ENCODE measurements at regions not wholly inside any gene's neighbourhood (a gene's known extent, or its start where the extent isn't known, plus 50 kb on each side); places are given as distances from the start of the nearest gene placed in this dataset.

DNA sequence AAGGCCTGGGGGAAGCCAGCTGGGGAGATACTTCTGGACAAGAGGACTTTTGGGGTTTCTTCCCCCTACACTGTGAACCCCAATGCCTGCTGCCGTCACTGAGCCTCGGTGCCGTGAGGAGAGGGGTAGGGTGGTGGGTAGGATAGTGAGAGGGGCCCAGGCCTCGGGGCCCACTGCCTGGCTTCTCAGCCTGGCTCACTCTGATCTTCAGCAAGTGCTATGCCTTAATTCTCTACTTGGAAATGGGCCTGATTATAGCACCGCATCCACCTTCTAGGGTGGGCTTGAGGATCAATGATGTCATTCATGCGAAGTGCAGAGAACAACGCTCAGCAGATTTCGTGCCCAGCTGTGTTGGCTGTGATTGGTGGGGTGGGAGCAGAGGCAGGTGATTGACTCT is 76.7 kb upstream of the NECTIN1 start:
- Histone ChIP-seq H3K36me3 (ENCODE audit: control insufficient read depth in 4 of 4, insufficient read depth in 3 of 4, low read depth in 1 of 4, low read length in 3 of 4) (no peaks in the 10 kb centered on the region), H3K27ac (ENCODE audit: low read depth in 1 of 2, low read length in 2 of 2) (no peak overlapping the region), H3K9ac (ENCODE audit: low read depth in 1 of 2, low read length in 2 of 2) (no peak overlapping the region), H3K4me3 (ENCODE audit: low read depth in 1 of 3, low read length in 3 of 3) (no peak overlapping the region), H3K4me1 (ENCODE audit: control insufficient read depth in 4 of 4, insufficient read depth in 4 of 4, low read length in 3 of 4) (no peaks in the 10 kb centered on the region), H3K9me3 (ENCODE audit: control insufficient read depth in 4 of 4, low read length in 3 of 4) (no peaks in the 10 kb centered on the region), H3K27me3 (ENCODE audit: control insufficient read depth in 4 of 4, insufficient read depth in 4 of 4, low read length in 3 of 4) (no peaks in the 10 kb centered on the region)
- TF ChIP-seq HNF4A (conservative IDR thresholded peaks at IDR 0.05) (no peak), JUND (IDR thresholded peaks at IDR 0.05) (no peak), GABPA (IDR thresholded peaks at IDR 0.05 in 1 of 2, conservative IDR thresholded peaks at IDR 0.05 in 1 of 2) (no peak), FOXA1 (IDR thresholded peaks at IDR 0.05) (no peak), EGR1 (IDR thresholded peaks at IDR 0.05; ENCODE audit: low read depth in 2 of 2) (no peak)
- DNase-seq (ENCODE audit: low spot score): no peak
- 93% methylated on average over 8 of the region's 8 CpGs for WGBS

- 92% methylated on average over 5 of the region's 5 CpGs for WGBS
- Histone ChIP-seq H3K27ac (ENCODE audit: low read depth in 1 of 2, low read length in 2 of 2) (no peak overlapping the region), H3K9ac (ENCODE audit: low read depth in 1 of 2, low read length in 2 of 2) (no peak overlapping the region), H3K36me3 (ENCODE audit: control insufficient read depth in 4 of 4, insufficient read depth in 3 of 4, low read depth in 1 of 4, low read length in 3 of 4) (no peaks in the 10 kb centered on the region), H3K27me3 (ENCODE audit: control insufficient read depth in 4 of 4, insufficient read depth in 4 of 4, low read length in 3 of 4) (no peaks in the 10 kb centered on the region), H3K4me1 (ENCODE audit: control insufficient read depth in 4 of 4, insufficient read depth in 4 of 4, low read length in 3 of 4) (no peaks in the 10 kb centered on the region), H3K9me3 (ENCODE audit: control insufficient read depth in 4 of 4, low read length in 3 of 4) (no peaks in the 10 kb centered on the region), H3K4me3 (ENCODE audit: low read depth in 1 of 3, low read length in 3 of 3) (no peak overlapping the region)
- no peak for TF ChIP-seq SP1 (IDR thresholded peaks at IDR 0.05)
- no peak for TF ChIP-seq EGR1 (IDR thresholded peaks at IDR 0.05; ENCODE audit: low read depth in 2 of 2)
- DNase-seq (ENCODE audit: low spot score): no peak
Observed at GRCh38 chr11:119804698-119805097, 75.7 kb upstream of the NECTIN1 start.

- DNase-seq (ENCODE audit: low spot score): no peak
- Histone ChIP-seq H3K27me3 (ENCODE audit: control insufficient read depth in 4 of 4, insufficient read depth in 4 of 4, low read length in 3 of 4) (no peaks in the 10 kb centered on the region), H3K4me1 (ENCODE audit: control insufficient read depth in 4 of 4, insufficient read depth in 4 of 4, low read length in 3 of 4) (no peaks in the 10 kb centered on the region), H3K4me3 (ENCODE audit: low read depth in 1 of 3, low read length in 3 of 3) (no peak overlapping the region), H3K36me3 (ENCODE audit: control insufficient read depth in 4 of 4, insufficient read depth in 3 of 4, low read depth in 1 of 4, low read length in 3 of 4) (no peaks in the 10 kb centered on the region), H3K27ac (ENCODE audit: low read depth in 1 of 2, low read length in 2 of 2) (no peak overlapping the region), H3K9me3 (ENCODE audit: control insufficient read depth in 4 of 4, low read length in 3 of 4) (no peaks in the 10 kb centered on the region), H3K9ac (ENCODE audit: low read depth in 1 of 2, low read length in 2 of 2) (no peak overlapping the region)
- TF ChIP-seq EGR1 (IDR thresholded peaks at IDR 0.05; ENCODE audit: low read depth in 2 of 2) (no peak), GABPA (IDR thresholded peaks at IDR 0.05 in 1 of 2, conservative IDR thresholded peaks at IDR 0.05 in 1 of 2) (no peak), RXRA (IDR thresholded peaks at IDR 0.05) (no peak), YY1 (IDR thresholded peaks at IDR 0.05) (no peak), FOXA2 (IDR thresholded peaks at IDR 0.05) (no peak), HNF4A (conservative IDR thresholded peaks at IDR 0.05) (no peak), JUND (IDR thresholded peaks at IDR 0.05) (no peak), HNF4G (IDR thresholded peaks at IDR 0.05) (no peak), CTCF (IDR thresholded peaks at IDR 0.05; ENCODE audit: low read depth, low read length, missing input control) (no peak), TAF1 (conservative IDR thresholded peaks at IDR 0.05) (no peak), NR2F2 (IDR thresholded peaks at IDR 0.05) (no peak), SP1 (IDR thresholded peaks at IDR 0.05) (no peak), MAX (IDR thresholded peaks at IDR 0.05) (no peak), ZBTB33 (IDR thresholded peaks at IDR 0.05) (no peak), FOXA1 (IDR thresholded peaks at IDR 0.05) (no peak), RAD21 (IDR thresholded peaks at IDR 0.05) (no peak)
- TF ChIP-seq, protein P1, sequence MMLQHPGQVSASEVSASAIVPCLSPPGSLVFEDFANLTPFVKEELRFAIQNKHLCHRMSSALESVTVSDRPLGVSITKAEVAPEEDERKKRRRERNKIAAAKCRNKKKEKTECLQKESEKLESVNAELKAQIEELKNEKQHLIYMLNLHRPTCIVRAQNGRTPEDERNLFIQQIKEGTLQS (IDR thresholded peaks at IDR 0.05): no peak
- TF ChIP-seq, protein P2, sequence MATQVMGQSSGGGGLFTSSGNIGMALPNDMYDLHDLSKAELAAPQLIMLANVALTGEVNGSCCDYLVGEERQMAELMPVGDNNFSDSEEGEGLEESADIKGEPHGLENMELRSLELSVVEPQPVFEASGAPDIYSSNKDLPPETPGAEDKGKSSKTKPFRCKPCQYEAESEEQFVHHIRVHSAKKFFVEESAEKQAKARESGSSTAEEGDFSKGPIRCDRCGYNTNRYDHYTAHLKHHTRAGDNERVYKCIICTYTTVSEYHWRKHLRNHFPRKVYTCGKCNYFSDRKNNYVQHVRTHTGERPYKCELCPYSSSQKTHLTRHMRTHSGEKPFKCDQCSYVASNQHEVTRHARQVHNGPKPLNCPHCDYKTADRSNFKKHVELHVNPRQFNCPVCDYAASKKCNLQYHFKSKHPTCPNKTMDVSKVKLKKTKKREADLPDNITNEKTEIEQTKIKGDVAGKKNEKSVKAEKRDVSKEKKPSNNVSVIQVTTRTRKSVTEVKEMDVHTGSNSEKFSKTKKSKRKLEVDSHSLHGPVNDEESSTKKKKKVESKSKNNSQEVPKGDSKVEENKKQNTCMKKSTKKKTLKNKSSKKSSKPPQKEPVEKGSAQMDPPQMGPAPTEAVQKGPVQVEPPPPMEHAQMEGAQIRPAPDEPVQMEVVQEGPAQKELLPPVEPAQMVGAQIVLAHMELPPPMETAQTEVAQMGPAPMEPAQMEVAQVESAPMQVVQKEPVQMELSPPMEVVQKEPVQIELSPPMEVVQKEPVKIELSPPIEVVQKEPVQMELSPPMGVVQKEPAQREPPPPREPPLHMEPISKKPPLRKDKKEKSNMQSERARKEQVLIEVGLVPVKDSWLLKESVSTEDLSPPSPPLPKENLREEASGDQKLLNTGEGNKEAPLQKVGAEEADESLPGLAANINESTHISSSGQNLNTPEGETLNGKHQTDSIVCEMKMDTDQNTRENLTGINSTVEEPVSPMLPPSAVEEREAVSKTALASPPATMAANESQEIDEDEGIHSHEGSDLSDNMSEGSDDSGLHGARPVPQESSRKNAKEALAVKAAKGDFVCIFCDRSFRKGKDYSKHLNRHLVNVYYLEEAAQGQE (IDR thresholded peaks at IDR 0.05): no peak
- 89% methylated on average over 6 of the region's 6 CpGs for WGBS
Observed at GRCh38 chr11:119803726-119804294, 74.8 kb upstream of the NECTIN1 start.

All from liver (tissue), 8 donors.